Coronary artery (tissue), 2 donors: ENCODE measurements at regions not wholly inside any gene's neighbourhood (a gene's known extent, or its start where the extent isn't known, plus 50 kb on each side); places are given as distances from the start of the nearest gene placed in this dataset.
"Not testable (repeated sequence)": the region's sequence is repeated elsewhere in the genome, so short reads cannot be mapped to it uniquely, and the experiment has no call there.

Source experiments
- DNase-seq: peaks from one replicate; pipeline ENCODE4 v3.0.0-alpha.2; 2017; ENCODE audit warnings: low spot score
- H3K27ac ChIP-seq, 2 donors: fragments of 200-600 bp; sonication (generic); one replicate each; pipeline ENCODE4 v1.5.1; 2016 to 2019
- H3K4me3 ChIP-seq: fragments of 200-600 bp; sonication (generic); 2 replicates; pipeline ENCODE4 v1.5.1; 2016; ENCODE audit warnings: mild to moderate bottlenecking, moderate library complexity
- CTCF ChIP-seq: fragments of 200-600 bp; sonication (generic); IDR thresholded peaks from one replicate; pipeline ENCODE4 v1.5.1; 2019; ENCODE audit warnings: antibody characterized with exemption

GRCh38 chr1:229146647-229147046, 124.3 kb upstream of the RAB4A start:
- no peak for DNase-seq
- no peak overlapping the region for H3K4me3 ChIP-seq
- H3K27ac ChIP-seq: no peak overlapping the region
- TF ChIP-seq CTCF: no peak

- TF ChIP-seq CTCF: no peak
- Histone ChIP-seq H3K27ac (no peak overlapping the region), H3K4me3 (no peak overlapping the region)
- DNase-seq: no peak
Observed at GRCh38 chr1:229147072-229147471, 123.8 kb upstream of the RAB4A start.

DNA sequence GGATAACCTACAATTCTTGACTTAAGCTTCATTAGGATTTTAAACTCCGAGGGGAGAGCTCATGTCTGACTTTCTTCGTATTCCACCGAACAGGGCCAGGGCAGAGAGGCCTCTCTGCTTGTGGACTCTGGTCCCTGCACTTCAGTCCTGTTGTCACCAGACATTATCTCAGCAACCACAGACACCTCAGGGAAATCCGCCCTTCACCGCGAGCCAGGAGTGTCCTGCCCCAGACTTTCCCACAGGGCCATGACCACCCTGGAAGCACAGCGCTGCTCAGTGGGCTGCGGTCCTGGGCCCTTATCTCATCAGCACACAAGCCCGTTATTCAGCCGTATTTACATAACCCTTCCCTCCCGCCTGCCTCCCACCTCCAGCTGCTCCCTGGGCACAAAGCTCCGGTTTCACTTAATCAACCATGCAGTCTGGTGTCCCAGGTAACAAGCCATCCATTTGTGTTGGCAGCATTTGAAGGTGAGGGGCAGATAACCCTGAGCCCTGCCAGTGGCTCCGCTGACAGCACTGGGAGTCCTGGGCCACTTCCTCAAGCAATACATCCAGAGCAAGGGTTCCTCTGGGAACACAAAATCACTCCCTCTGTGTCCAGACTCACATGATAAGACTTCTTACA, 122.8 kb upstream of the RAB4A start:
- no peak for TF ChIP-seq CTCF
- H3K4me3 ChIP-seq: no peak overlapping the region
- DNase-seq: no peak
- H3K27ac ChIP-seq: no peak overlapping the region

DNA sequence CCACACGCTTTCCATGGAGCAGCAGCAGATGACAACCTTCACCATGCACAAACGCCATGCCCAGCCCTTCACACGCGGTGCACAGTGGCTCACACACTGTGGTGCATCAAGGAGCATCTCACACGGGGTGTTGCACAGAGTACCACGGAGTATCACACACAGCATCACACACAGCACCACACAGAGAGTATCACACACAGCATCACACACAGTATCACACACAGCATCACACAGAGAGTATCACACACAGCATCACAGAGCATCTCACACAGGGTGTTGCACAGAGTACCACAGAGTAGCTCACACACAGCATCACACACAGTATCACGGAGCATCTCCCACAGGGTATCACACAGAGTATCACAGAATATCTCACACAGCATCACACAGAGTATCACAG, 122.2 kb upstream of the RAB4A start:
- no peak for DNase-seq

DNA sequence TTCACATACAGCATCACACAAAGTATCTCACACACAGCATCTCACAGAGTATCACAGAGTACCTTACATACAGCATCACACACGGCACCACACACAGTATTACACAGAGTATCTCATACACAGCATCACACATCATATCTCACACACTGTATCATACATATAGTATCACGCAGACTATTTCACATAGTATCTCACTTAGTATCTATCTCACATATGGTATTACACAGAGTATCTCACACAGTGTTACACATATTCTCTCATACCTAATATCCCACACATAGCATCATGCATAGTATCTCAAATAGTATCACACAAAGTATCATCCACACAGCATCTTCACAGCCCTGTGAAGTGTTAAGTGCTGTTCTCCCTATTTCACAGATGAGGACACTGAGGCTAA, 121.5 kb upstream of the RAB4A start:
- no peak overlapping the region for H3K4me3 ChIP-seq
- no peak for TF ChIP-seq CTCF
- DNase-seq: no peak

More for the DNA sequence above, 122.2 kb upstream of the RAB4A start:
- Histone ChIP-seq H3K27ac (no peak overlapping the region), H3K4me3 (no peak overlapping the region)
- TF ChIP-seq CTCF: no peak

GRCh38 chr1:229150518-229150917, 120.4 kb upstream of the RAB4A start:
- Histone ChIP-seq H3K4me3 (no peak overlapping the region), H3K27ac (no peak overlapping the region)
- TF ChIP-seq CTCF: no peak
- DNase-seq: no peak

More for the DNA sequence above, 121.5 kb upstream of the RAB4A start:
- no peak overlapping the region for H3K27ac ChIP-seq

- not testable (repeated sequence) for H3K27ac ChIP-seq, H3K4me3 ChIP-seq, DNase-seq
Observed at GRCh38 chr1:229151412-229151811, 119.5 kb upstream of the RAB4A start.
